Ishikawa (cell line): ENCODE measurements at regions not wholly inside any gene's neighbourhood (a gene's known extent, or its start where the extent isn't known, plus 50 kb on each side); places are given as distances from the start of the nearest gene placed in this dataset.

Experiments
- CEBPB ChIP-seq: IDR thresholded peaks from 2 replicates; pipeline ENCODE4 v1.6.1; 2012
- CREB1 ChIP-seq: IDR thresholded peaks from 2 replicates; pipeline ENCODE4 v1.6.1; 2012; ENCODE audit warnings: low read depth
- EGR1 ChIP-seq: IDR thresholded peaks from 2 replicates; pipeline ENCODE4 v1.6.1; 2012
- EP300 ChIP-seq: IDR thresholded peaks from 2 replicates; pipeline ENCODE4 v1.6.1; 2012; ENCODE audit warnings: borderline replicate concordance
- FOXM1 ChIP-seq: IDR thresholded peaks from 2 replicates; pipeline ENCODE4 v1.6.1; 2012; ENCODE audit warnings: low read depth, borderline replicate concordance
- NFIC ChIP-seq: IDR thresholded peaks from 2 replicates; pipeline ENCODE4 v1.6.1; 2012
- RAD21 ChIP-seq: IDR thresholded peaks from 2 replicates; pipeline ENCODE4 v1.6.1; 2012; ENCODE audit warnings: low read depth
- TAF1 ChIP-seq: IDR thresholded peaks from 2 replicates; pipeline ENCODE4 v1.6.1; 2012; ENCODE audit warnings: low read depth, mild to moderate bottlenecking
- TCF12 ChIP-seq: IDR thresholded peaks from 2 replicates; pipeline ENCODE4 v1.6.1; 2012; ENCODE audit warnings: low read depth
- TEAD4 ChIP-seq: IDR thresholded peaks from 2 replicates; pipeline ENCODE4 v1.6.1; 2012
- YY1 ChIP-seq: IDR thresholded peaks from 2 replicates; pipeline ENCODE4 v1.6.1; 2012; ENCODE audit warnings: low read depth
- ZBTB7A ChIP-seq: IDR thresholded peaks from 2 replicates; pipeline ENCODE4 v1.6.1; 2012; ENCODE audit warnings: low read depth
- TF ChIP-seq, protein P1 (sequence below): IDR thresholded peaks from 2 replicates; pipeline ENCODE4 v1.6.1; 2012
- TF ChIP-seq, protein P2 (sequence below): IDR thresholded peaks from 2 replicates; pipeline ENCODE4 v1.6.1; 2012; ENCODE audit warnings: low read depth, mild to moderate bottlenecking
- TF ChIP-seq, protein P3 (sequence below): IDR thresholded peaks from 2 replicates; pipeline ENCODE4 v1.6.1; 2012

DNA sequence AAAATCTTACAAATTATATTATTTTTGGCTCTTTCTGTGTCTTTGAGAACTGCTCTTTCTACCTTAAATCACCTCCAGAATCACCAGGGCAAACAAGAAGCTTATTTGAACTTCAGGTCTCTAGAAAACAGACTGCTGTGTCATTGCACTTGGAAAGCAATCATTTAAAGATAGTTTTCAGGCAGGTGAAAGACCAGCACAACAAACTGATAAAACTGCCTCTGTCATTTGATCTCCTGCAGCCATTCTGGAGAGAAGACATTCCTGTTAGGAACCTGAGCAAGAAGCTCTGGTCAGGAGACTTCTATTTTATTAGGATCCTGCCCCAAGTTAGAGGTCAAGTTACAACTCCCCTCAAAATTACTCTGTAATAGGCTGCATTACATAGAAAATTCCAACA is 50.7 kb upstream of the AP4E1 start:
- no peak for TF ChIP-seq FOXM1
- TF ChIP-seq TAF1 = no peak
- TF ChIP-seq, protein P1, sequence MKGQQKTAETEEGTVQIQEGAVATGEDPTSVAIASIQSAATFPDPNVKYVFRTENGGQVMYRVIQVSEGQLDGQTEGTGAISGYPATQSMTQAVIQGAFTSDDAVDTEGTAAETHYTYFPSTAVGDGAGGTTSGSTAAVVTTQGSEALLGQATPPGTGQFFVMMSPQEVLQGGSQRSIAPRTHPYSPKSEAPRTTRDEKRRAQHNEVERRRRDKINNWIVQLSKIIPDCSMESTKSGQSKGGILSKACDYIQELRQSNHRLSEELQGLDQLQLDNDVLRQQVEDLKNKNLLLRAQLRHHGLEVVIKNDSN = no peak
- no peak for TF ChIP-seq YY1
- TF ChIP-seq, protein P2, sequence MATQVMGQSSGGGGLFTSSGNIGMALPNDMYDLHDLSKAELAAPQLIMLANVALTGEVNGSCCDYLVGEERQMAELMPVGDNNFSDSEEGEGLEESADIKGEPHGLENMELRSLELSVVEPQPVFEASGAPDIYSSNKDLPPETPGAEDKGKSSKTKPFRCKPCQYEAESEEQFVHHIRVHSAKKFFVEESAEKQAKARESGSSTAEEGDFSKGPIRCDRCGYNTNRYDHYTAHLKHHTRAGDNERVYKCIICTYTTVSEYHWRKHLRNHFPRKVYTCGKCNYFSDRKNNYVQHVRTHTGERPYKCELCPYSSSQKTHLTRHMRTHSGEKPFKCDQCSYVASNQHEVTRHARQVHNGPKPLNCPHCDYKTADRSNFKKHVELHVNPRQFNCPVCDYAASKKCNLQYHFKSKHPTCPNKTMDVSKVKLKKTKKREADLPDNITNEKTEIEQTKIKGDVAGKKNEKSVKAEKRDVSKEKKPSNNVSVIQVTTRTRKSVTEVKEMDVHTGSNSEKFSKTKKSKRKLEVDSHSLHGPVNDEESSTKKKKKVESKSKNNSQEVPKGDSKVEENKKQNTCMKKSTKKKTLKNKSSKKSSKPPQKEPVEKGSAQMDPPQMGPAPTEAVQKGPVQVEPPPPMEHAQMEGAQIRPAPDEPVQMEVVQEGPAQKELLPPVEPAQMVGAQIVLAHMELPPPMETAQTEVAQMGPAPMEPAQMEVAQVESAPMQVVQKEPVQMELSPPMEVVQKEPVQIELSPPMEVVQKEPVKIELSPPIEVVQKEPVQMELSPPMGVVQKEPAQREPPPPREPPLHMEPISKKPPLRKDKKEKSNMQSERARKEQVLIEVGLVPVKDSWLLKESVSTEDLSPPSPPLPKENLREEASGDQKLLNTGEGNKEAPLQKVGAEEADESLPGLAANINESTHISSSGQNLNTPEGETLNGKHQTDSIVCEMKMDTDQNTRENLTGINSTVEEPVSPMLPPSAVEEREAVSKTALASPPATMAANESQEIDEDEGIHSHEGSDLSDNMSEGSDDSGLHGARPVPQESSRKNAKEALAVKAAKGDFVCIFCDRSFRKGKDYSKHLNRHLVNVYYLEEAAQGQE = no peak

DNA sequence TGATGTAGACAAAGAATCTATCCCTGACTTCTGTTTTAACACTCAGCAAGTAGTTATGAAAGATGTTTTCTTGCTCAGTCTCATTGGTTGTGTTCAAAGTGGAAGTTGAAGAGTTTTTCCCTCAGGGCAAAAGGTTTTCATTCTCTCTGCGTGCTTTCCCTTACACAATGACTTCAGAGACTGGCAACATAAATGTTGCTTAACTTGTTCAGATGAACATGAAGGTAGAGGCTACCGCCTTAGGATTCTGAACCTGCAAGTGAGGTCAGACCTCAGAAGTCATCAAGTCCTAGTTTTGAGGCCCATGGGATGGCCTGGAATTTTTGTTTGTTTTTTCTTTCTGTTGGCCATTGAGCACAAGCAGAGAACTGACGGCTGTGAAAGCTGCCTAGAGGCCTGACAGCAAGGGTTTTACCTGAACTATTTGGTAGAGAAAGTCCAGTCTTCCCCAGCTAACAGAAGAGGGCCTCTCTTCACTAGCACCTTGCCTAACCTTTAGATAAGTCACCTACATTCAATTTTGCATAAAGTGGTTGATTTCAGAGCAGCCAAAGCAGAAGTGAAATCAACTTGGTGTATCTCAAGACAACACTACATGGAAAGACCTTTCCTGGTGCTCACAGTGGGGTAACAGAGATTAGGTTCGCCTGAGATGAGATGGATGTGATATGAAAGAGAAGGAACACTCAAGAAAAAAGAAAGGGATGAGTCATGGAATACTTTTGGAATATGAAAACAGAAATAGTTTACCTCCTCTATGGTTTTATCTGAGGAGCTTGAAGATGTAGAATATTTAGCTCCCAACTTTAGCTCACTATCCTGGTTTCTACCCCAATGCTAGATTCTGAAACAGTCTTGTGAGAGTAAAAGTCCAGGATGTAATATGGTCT is 53.6 kb upstream of the AP4E1 start:
- TF ChIP-seq CEBPB = no peak
- no peak for TF ChIP-seq RAD21
- no peak for TF ChIP-seq EP300
- TF ChIP-seq YY1 = no peak
- TF ChIP-seq TEAD4 = no peak
- TF ChIP-seq, protein P2 = no peak
- no peak for TF ChIP-seq TAF1
- TF ChIP-seq, protein P1 = no peak
- TF ChIP-seq NFIC = no peak
- no peak for TF ChIP-seq ZBTB7A
- TF ChIP-seq, protein P3, sequence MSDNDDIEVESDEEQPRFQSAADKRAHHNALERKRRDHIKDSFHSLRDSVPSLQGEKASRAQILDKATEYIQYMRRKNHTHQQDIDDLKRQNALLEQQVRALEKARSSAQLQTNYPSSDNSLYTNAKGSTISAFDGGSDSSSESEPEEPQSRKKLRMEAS = no peak

DNA sequence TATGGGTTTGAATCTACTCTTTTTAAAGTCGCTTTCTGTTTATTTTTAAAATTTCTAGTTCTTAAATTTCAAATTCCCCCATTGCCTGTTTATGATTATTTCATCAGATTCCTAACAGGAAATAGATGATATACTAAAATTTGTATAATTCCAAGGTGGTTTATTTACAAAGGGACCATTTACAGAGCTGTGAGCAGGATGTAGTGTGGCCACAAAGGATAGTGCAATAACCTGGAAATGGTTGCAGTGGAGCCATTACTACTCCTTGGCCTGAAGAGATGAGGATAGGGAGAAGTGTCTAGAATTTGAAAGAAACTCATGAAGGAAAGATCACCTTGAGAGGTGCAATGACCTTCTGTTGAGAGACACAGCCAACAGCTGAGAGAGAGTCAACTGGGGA is 58.5 kb upstream of the AP4E1 start:
- no peak for TF ChIP-seq NFIC
- TF ChIP-seq, protein P1 = no peak
- TF ChIP-seq, protein P3 = no peak
- TF ChIP-seq TCF12 = no peak
- no peak for TF ChIP-seq FOXM1
- TF ChIP-seq EGR1 = no peak
- no peak for TF ChIP-seq TEAD4
- no peak for TF ChIP-seq RAD21
- no peak for TF ChIP-seq EP300
- TF ChIP-seq, protein P2 = no peak
- TF ChIP-seq ZBTB7A = no peak
- no peak for TF ChIP-seq YY1
- no peak for TF ChIP-seq TAF1
- TF ChIP-seq CREB1 = no peak
- TF ChIP-seq CEBPB = no peak

DNA sequence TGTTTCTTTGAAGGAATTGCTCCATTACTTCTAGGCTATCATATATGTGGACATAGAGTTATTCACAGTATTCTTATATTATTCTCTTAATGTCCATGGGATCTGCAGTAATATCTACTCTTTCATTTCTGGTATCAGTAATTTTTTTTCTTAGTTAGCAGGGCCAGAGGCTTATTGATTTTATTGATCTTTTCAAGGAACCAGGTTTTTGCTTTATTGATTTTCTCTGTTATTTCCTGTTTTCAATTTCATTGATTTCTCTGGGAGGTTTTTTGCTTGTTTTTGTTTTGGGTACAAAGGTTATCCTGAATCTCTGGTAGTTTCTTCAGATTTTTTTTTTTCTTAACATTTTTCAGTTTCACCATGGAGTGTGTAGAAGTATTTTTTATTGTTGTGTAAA is 60.1 kb upstream of the AP4E1 start:
- no peak for TF ChIP-seq EP300
- no peak for TF ChIP-seq YY1
- TF ChIP-seq CEBPB = no peak
- TF ChIP-seq, protein P1 = no peak
- no peak for TF ChIP-seq TEAD4
- TF ChIP-seq, protein P2 = no peak
- TF ChIP-seq EGR1 = no peak
